ENCODE measurements at regions not wholly inside any gene's neighbourhood (a gene's known extent, or its start where the extent isn't known, plus 50 kb on each side); places are given as distances from the start of the nearest gene placed in this dataset.
"Not testable (repeated sequence)": the region's sequence is repeated elsewhere in the genome, so short reads cannot be mapped to it uniquely, and the experiment has no call there.

GRCh38 chr2:107721586-107721985, 105.1 kb upstream of the RGPD4 start:
- Histone ChIP-seq H3K9me3 (no peaks in the 10 kb centered on the region), H3K4me1 (no peaks in the 10 kb centered on the region), H3K27me3 (no peaks in the 10 kb centered on the region), H3K4me3 (no peak overlapping the region), H3K36me3 (no peaks in the 10 kb centered on the region), H3K27ac (replicated peaks in 1 of 4) (no peak overlapping the region)
- TF ChIP-seq CTCF (IDR thresholded peaks at IDR 0.05) (no peak), POLR2A (IDR thresholded peaks at IDR 0.05; ENCODE audit: low read depth) (no peak), POLR2AphosphoS5 (IDR thresholded peaks at IDR 0.05) (no peak), EP300 (IDR thresholded peaks at IDR 0.05) (no peak)
- WGBS, result 59% methylated on average over 2 of the region's 2 CpGs
- intact Hi-C loops (cut with DNase I), result no loop called here
- DNase-seq (ENCODE audit: extremely low spot score), result no peak

GRCh38 chr2:107725824-107726223, 100.9 kb upstream of the RGPD4 start:
- WGBS, result 95% methylated on average over 1 of the region's 1 CpG
- H3K36me3 ChIP-seq; H3K4me1 ChIP-seq; H3K27me3 ChIP-seq; DNase-seq (ENCODE audit: extremely low spot score); H3K4me3 ChIP-seq; H3K27ac ChIP-seq (replicated peaks in 1 of 4); intact Hi-C loops (cut with DNase I); H3K9me3 ChIP-seq: not testable (repeated sequence)

GRCh38 chr2:107727318-107727717, 99.4 kb upstream of the RGPD4 start:
- Histone ChIP-seq H3K27me3 (no peaks in the 10 kb centered on the region), H3K27ac (replicated peaks in 1 of 4) (no peak overlapping the region), H3K9me3 (no peaks in the 10 kb centered on the region), H3K4me3 (no peak overlapping the region), H3K36me3 (no peaks in the 10 kb centered on the region), H3K4me1 (no peaks in the 10 kb centered on the region)
- TF ChIP-seq EP300 (IDR thresholded peaks at IDR 0.05) (no peak), POLR2A (IDR thresholded peaks at IDR 0.05; ENCODE audit: low read depth) (no peak), CTCF (IDR thresholded peaks at IDR 0.05) (no peak), POLR2AphosphoS5 (IDR thresholded peaks at IDR 0.05) (no peak)
- DNase-seq (ENCODE audit: extremely low spot score), result no peak
- intact Hi-C loops (cut with DNase I), result no loop called here

GRCh38 chr2:107728586-107728985, 98.1 kb upstream of the RGPD4 start:
- Histone ChIP-seq H3K4me3 (no peak overlapping the region), H3K9me3 (no peaks in the 10 kb centered on the region), H3K27ac (replicated peaks in 1 of 4) (no peak overlapping the region), H3K36me3 (no peaks in the 10 kb centered on the region), H3K4me1 (no peaks in the 10 kb centered on the region), H3K27me3 (no peaks in the 10 kb centered on the region)
- intact Hi-C loops (cut with DNase I), result no loop called here
- WGBS, result 77% methylated on average over 5 of the region's 5 CpGs
- no peak for DNase-seq (ENCODE audit: extremely low spot score)
- TF ChIP-seq POLR2A (IDR thresholded peaks at IDR 0.05; ENCODE audit: low read depth), result no peak
- TF ChIP-seq EP300 (IDR thresholded peaks at IDR 0.05), result no peak
- no peak for TF ChIP-seq POLR2AphosphoS5 (IDR thresholded peaks at IDR 0.05)
- TF ChIP-seq CTCF (IDR thresholded peaks at IDR 0.05), result no peak

GRCh38 chr2:107729440-107729839, 97.3 kb upstream of the RGPD4 start:
- H3K36me3 ChIP-seq, result no peaks in the 10 kb centered on the region
- no peaks in the 10 kb centered on the region for H3K9me3 ChIP-seq
- no peaks in the 10 kb centered on the region for H3K27me3 ChIP-seq
- no peaks in the 10 kb centered on the region for H3K4me1 ChIP-seq
- TF ChIP-seq POLR2A (IDR thresholded peaks at IDR 0.05; ENCODE audit: low read depth) (no peak), POLR2AphosphoS5 (IDR thresholded peaks at IDR 0.05) (no peak), EP300 (IDR thresholded peaks at IDR 0.05) (no peak), CTCF (IDR thresholded peaks at IDR 0.05) (no peak)
- H3K27ac ChIP-seq (replicated peaks in 1 of 4), result no peak overlapping the region
- DNase-seq (ENCODE audit: extremely low spot score), result no peak
- 46% methylated on average over 3 of the region's 3 CpGs for WGBS
- H3K4me3 ChIP-seq, result no peak overlapping the region
- intact Hi-C loops (cut with DNase I), result no loop called here

Measured in esophagus muscularis mucosa (tissue), 4 donors.